WTC11 (cell line): ENCODE measurements at regions not wholly inside any gene's neighbourhood (a gene's known extent, or its start where the extent isn't known, plus 50 kb on each side); places are given as distances from the start of the nearest gene placed in this dataset.

Experiments used
- ELF4 ChIP-seq: sonication (generic); formaldehyde crosslinking; IDR thresholded peaks from 2 replicates; pipeline ENCODE4 v1.8.1; 2022; ENCODE audit warnings: low read depth, mild to moderate bottlenecking, moderate library complexity, missing genetic modification reagents
- ESRRA ChIP-seq: sonication (generic); formaldehyde crosslinking; IDR thresholded peaks from 2 replicates; pipeline ENCODE4 v1.8.1; 2022; ENCODE audit warnings: mild to moderate bottlenecking, missing genetic modification reagents, borderline replicate concordance
- FOXK1 ChIP-seq: sonication (generic); formaldehyde crosslinking; IDR thresholded peaks from 2 replicates; pipeline ENCODE4 v1.8.0; 2022; ENCODE audit warnings: mild to moderate bottlenecking, moderate library complexity, missing genetic modification reagents
- JUN ChIP-seq: sonication (generic); formaldehyde crosslinking; IDR thresholded peaks from 2 replicates; pipeline ENCODE4 v1.8.0; 2023; ENCODE audit warnings: mild to moderate bottlenecking, missing genetic modification reagents
- SP1 ChIP-seq: sonication (generic); formaldehyde crosslinking; conservative IDR thresholded peaks from 2 replicates; pipeline ENCODE4 v1.8.1; 2022; ENCODE audit warnings: missing genetic modification reagents
- ZNF317 ChIP-seq: sonication (generic); formaldehyde crosslinking; IDR thresholded peaks from 2 replicates; pipeline ENCODE4 v1.8.1; 2023; ENCODE audit warnings: low read depth, mild to moderate bottlenecking, moderate library complexity, missing genetic modification reagents, borderline replicate concordance
- ZNF423 ChIP-seq: fragments of 250-450 bp; sonication (Bioruptor Pico); IDR thresholded peaks from 2 replicates; pipeline ENCODE4 v2.1.2; 2022; ENCODE audit warnings: mild to moderate bottlenecking, moderate library complexity
- TF ChIP-seq, protein P1 (sequence below): fragments of 200-600 bp; IDR thresholded peaks from 2 replicates; pipeline ENCODE4 v1.8.0; 2022; ENCODE audit warnings: antibody characterized with exemption
- TF ChIP-seq, protein P2 (sequence below): sonication (generic); formaldehyde crosslinking; IDR thresholded peaks from 2 replicates; pipeline ENCODE4 v1.8.0; 2023; ENCODE audit warnings: mild to moderate bottlenecking, missing genetic modification reagents
- TF ChIP-seq, protein P3 (sequence below): sonication (generic); formaldehyde crosslinking; IDR thresholded peaks from 2 replicates; pipeline ENCODE4 v1.8.0; 2022; ENCODE audit warnings: mild to moderate bottlenecking, missing genetic modification reagents
- TF ChIP-seq, protein P4 (sequence below): sonication (generic); formaldehyde crosslinking; IDR thresholded peaks from 2 replicates; pipeline ENCODE4 v1.8.1; 2023; ENCODE audit warnings: mild to moderate bottlenecking, moderate library complexity, missing genetic modification reagents
- TF ChIP-seq, protein P5 (sequence below): sonication (generic); formaldehyde crosslinking; IDR thresholded peaks from 2 replicates; pipeline ENCODE4 v1.8.0; 2022; ENCODE audit warnings: mild to moderate bottlenecking, missing genetic modification reagents

- TF ChIP-seq ZNF423 (CRISPR knock-in tag) = no peak
- no peak for TF ChIP-seq ZNF317
- TF ChIP-seq, protein P1, sequence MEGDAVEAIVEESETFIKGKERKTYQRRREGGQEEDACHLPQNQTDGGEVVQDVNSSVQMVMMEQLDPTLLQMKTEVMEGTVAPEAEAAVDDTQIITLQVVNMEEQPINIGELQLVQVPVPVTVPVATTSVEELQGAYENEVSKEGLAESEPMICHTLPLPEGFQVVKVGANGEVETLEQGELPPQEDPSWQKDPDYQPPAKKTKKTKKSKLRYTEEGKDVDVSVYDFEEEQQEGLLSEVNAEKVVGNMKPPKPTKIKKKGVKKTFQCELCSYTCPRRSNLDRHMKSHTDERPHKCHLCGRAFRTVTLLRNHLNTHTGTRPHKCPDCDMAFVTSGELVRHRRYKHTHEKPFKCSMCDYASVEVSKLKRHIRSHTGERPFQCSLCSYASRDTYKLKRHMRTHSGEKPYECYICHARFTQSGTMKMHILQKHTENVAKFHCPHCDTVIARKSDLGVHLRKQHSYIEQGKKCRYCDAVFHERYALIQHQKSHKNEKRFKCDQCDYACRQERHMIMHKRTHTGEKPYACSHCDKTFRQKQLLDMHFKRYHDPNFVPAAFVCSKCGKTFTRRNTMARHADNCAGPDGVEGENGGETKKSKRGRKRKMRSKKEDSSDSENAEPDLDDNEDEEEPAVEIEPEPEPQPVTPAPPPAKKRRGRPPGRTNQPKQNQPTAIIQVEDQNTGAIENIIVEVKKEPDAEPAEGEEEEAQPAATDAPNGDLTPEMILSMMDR = no peak
- TF ChIP-seq, protein P2, sequence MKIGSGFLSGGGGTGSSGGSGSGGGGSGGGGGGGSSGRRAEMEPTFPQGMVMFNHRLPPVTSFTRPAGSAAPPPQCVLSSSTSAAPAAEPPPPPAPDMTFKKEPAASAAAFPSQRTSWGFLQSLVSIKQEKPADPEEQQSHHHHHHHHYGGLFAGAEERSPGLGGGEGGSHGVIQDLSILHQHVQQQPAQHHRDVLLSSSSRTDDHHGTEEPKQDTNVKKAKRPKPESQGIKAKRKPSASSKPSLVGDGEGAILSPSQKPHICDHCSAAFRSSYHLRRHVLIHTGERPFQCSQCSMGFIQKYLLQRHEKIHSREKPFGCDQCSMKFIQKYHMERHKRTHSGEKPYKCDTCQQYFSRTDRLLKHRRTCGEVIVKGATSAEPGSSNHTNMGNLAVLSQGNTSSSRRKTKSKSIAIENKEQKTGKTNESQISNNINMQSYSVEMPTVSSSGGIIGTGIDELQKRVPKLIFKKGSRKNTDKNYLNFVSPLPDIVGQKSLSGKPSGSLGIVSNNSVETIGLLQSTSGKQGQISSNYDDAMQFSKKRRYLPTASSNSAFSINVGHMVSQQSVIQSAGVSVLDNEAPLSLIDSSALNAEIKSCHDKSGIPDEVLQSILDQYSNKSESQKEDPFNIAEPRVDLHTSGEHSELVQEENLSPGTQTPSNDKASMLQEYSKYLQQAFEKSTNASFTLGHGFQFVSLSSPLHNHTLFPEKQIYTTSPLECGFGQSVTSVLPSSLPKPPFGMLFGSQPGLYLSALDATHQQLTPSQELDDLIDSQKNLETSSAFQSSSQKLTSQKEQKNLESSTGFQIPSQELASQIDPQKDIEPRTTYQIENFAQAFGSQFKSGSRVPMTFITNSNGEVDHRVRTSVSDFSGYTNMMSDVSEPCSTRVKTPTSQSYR (CRISPR knock-in tag) = no peak
- TF ChIP-seq ESRRA (CRISPR knock-in tag) = no peak
- no peak for TF ChIP-seq SP1 (CRISPR knock-in tag)
- TF ChIP-seq, protein P3, sequence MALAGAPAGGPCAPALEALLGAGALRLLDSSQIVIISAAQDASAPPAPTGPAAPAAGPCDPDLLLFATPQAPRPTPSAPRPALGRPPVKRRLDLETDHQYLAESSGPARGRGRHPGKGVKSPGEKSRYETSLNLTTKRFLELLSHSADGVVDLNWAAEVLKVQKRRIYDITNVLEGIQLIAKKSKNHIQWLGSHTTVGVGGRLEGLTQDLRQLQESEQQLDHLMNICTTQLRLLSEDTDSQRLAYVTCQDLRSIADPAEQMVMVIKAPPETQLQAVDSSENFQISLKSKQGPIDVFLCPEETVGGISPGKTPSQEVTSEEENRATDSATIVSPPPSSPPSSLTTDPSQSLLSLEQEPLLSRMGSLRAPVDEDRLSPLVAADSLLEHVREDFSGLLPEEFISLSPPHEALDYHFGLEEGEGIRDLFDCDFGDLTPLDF (CRISPR knock-in tag) = no peak
- no peak for TF ChIP-seq FOXK1
- no peak for TF ChIP-seq JUN (CRISPR knock-in tag)
- TF ChIP-seq, protein P4, sequence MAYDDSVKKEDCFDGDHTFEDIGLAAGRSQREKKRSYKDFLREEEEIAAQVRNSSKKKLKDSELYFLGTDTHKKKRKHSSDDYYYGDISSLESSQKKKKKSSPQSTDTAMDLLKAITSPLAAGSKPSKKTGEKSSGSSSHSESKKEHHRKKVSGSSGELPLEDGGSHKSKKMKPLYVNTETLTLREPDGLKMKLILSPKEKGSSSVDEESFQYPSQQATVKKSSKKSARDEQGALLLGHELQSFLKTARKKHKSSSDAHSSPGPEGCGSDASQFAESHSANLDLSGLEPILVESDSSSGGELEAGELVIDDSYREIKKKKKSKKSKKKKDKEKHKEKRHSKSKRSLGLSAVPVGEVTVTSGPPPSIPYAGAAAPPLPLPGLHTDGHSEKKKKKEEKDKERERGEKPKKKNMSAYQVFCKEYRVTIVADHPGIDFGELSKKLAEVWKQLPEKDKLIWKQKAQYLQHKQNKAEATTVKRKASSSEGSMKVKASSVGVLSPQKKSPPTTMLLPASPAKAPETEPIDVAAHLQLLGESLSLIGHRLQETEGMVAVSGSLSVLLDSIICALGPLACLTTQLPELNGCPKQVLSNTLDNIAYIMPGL (CRISPR knock-in tag) = no peak
- TF ChIP-seq, protein P5, sequence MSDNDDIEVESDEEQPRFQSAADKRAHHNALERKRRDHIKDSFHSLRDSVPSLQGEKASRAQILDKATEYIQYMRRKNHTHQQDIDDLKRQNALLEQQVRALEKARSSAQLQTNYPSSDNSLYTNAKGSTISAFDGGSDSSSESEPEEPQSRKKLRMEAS (CRISPR knock-in tag) = no peak
- TF ChIP-seq ELF4 (CRISPR knock-in tag) = no peak
Measured at GRCh38 chr4:83809581-83809980, 273.7 kb downstream of the GPAT3 start.
